ENCODE measurements at regions not wholly inside any gene's neighbourhood (a gene's known extent, or its start where the extent isn't known, plus 50 kb on each side); places are given as distances from the start of the nearest gene placed in this dataset.

DNA sequence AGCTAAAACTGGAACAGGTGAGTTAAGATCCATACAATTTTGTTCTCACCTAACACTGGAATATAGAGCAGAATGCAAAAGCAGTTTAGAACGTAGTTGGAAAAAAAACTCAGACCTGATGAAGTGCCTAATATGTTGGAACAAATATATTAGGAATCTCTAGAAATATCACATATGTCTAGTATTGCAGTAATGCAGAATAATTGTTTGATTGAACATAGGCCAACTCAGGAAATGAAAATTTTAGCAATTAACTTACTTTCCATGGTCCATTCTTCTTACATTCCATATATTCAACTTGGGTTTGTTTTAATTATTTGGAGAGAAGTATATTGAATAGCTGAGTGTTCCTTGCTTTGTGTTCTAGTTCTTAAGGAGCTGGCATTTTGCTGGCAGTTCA, 111.8 kb upstream of the ADAMTSL1 start:
- TF ChIP-seq, protein P1, sequence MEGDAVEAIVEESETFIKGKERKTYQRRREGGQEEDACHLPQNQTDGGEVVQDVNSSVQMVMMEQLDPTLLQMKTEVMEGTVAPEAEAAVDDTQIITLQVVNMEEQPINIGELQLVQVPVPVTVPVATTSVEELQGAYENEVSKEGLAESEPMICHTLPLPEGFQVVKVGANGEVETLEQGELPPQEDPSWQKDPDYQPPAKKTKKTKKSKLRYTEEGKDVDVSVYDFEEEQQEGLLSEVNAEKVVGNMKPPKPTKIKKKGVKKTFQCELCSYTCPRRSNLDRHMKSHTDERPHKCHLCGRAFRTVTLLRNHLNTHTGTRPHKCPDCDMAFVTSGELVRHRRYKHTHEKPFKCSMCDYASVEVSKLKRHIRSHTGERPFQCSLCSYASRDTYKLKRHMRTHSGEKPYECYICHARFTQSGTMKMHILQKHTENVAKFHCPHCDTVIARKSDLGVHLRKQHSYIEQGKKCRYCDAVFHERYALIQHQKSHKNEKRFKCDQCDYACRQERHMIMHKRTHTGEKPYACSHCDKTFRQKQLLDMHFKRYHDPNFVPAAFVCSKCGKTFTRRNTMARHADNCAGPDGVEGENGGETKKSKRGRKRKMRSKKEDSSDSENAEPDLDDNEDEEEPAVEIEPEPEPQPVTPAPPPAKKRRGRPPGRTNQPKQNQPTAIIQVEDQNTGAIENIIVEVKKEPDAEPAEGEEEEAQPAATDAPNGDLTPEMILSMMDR (IDR thresholded peaks at IDR 0.05; ENCODE audit: low read depth, low read length, missing control alignments), result no peak
- H3K36me3 ChIP-seq (replicated peaks), result no peaks in the 10 kb centered on the region
- H3K27me3 ChIP-seq (replicated peaks), result no peaks in the 10 kb centered on the region
- in situ Hi-C loops (cut with HindIII; ENCODE audit: low pct_ligation_motif_present, low sequenced_read_pairs), result no loop called here
- no peak for DNase-seq
- H3K27ac ChIP-seq, result no peak overlapping the region
- no peak overlapping the region for H3K4me3 ChIP-seq (ENCODE audit: low read depth, low read length)

DNA sequence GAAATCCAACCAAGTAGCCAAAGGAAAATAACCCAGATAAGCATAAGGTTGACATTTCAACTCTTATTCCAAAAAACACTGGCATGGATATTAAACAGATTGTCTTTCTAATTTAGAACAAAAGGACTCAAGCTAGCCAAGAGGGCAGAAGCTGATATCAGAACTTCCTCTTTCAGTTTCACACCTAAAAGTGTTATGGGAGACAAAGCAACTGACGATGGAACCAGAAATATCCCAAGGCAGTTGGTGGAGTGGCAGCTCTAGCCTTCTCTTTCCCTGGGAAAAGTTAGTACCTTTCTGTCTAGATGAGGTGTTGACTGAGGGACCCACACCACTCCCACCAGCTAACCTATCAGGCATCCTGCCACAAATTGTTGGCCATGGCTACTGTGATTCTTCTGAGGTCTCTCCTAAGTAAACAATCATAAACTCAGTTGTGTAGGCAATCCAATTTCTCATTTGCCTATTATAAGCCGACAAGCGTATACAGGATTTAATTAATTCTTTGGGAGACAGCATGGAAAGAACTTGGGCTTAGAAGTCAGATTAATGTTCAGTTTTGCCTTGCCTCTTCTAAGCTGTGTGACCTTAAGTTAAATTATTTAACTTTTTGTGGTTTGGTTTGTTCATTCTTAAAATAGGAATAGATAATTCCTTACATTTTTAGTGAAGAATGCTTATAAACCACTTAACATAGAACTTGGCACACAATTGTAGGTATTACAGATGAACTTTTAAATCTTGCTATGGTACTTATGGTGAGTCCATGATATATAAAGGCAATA, 110.9 kb upstream of the ADAMTSL1 start:
- in situ Hi-C loops (cut with HindIII; ENCODE audit: low pct_ligation_motif_present, low sequenced_read_pairs), result no loop called here
- H3K36me3 ChIP-seq (replicated peaks), result no peaks in the 10 kb centered on the region
- TF ChIP-seq, protein P1 (IDR thresholded peaks at IDR 0.05; ENCODE audit: low read depth, low read length, missing control alignments), result no peak
- H3K27ac ChIP-seq, result no peak overlapping the region
- no peak overlapping the region for H3K4me3 ChIP-seq (ENCODE audit: low read depth, low read length)
- H3K27me3 ChIP-seq (replicated peaks), result no peaks in the 10 kb centered on the region
- no peak for DNase-seq

DNA sequence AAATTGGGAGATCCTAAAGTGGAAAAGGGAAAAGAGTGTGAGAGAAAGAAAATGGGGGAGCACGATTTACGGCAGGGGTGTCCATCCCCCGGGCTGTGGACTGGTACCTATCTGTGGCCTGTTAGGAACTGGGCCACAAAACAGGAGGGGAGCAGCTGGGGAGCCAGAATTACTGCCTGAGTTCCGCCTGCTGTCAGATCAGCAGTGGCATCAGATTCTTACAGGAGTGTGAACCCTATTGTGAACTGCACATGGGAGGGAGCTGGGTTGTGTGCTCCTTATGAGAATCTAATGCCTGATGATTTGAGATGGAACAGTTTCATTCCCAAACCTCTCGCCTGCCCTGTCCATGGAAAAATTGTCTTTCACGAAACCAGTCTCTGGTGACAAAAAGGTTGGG, 108.3 kb upstream of the ADAMTSL1 start:
- Histone ChIP-seq H3K4me3 (ENCODE audit: low read depth, low read length) (no peak overlapping the region), H3K27me3 (replicated peaks) (no peaks in the 10 kb centered on the region), H3K36me3 (replicated peaks) (no peaks in the 10 kb centered on the region), H3K27ac (no peak overlapping the region)
- DNase-seq, result no peak
- TF ChIP-seq, protein P1 (IDR thresholded peaks at IDR 0.05; ENCODE audit: low read depth, low read length, missing control alignments), result no peak
- in situ Hi-C loops (cut with HindIII; ENCODE audit: low pct_ligation_motif_present, low sequenced_read_pairs), result no loop called here

DNA sequence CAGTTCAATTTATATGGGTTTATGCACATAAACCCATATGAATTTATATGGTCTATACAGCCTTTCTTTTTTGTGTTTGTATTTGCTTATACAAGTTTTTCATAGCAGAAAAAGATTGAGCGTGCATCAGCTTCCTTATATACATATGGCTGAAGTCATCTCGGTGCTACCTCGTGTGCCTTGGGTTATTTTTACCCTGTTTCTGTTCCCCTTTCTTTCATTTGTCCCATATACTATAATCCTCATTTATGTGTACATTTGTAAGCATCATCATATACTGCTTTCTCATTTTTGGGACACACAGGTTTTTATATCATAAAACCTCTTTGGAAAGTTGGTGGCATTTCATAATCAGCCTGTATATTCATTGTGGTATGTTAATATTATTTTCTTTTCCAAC, 107.8 kb upstream of the ADAMTSL1 start:
- TF ChIP-seq, protein P1 (IDR thresholded peaks at IDR 0.05; ENCODE audit: low read depth, low read length, missing control alignments), result no peak
- no peak for DNase-seq
- H3K4me3 ChIP-seq (ENCODE audit: low read depth, low read length), result no peak overlapping the region
- in situ Hi-C loops (cut with HindIII; ENCODE audit: low pct_ligation_motif_present, low sequenced_read_pairs), result no loop called here
- no peak overlapping the region for H3K27ac ChIP-seq
- H3K27me3 ChIP-seq (replicated peaks), result no peaks in the 10 kb centered on the region
- H3K36me3 ChIP-seq (replicated peaks), result no peaks in the 10 kb centered on the region

DNA sequence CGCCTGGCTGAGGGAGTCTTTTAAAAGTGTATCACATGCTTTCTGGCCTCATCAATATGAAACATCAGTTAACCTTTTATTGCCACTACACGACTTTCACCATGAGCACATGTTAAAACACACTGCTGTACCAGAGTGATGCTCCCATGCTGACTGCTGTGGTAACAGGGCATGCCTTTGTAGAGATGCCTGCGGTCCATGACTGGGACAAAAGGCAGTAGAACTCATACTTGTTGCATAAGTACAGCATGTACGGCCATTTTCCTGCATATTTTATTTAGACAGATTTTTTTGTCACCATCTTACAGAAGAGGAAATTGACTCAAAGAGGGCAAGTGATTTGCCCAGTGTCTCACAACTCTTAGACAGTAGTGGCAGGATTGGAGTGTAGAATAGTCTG, 105.7 kb upstream of the ADAMTSL1 start:
- in situ Hi-C loops (cut with HindIII; ENCODE audit: low pct_ligation_motif_present, low sequenced_read_pairs), result no loop called here
- Histone ChIP-seq H3K27ac (no peak overlapping the region), H3K4me3 (ENCODE audit: low read depth, low read length) (no peak overlapping the region), H3K27me3 (replicated peaks) (no peaks in the 10 kb centered on the region), H3K36me3 (replicated peaks) (no peaks in the 10 kb centered on the region)
- TF ChIP-seq, protein P1 (IDR thresholded peaks at IDR 0.05; ENCODE audit: low read depth, low read length, missing control alignments), result no peak
- no peak for DNase-seq

DNA sequence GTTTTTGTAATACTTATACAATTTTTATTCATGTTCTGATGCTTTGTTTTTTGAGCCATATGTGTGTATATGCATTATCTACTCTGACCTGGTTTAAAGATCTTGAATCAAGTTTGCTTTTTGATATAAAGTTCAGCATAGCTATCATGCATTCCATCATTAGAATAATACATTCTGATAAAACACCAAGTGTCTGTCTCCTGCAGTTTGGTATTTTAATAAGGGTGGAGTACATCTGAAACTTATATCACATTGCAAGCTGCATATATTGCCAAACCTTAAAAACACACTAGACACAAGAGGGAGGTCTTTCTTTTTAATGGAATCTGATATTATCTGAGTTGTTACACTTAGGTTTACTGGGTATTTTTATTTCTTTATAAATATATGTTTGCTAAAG, 102.8 kb upstream of the ADAMTSL1 start:
- Histone ChIP-seq H3K27me3 (replicated peaks) (no peaks in the 10 kb centered on the region), H3K36me3 (replicated peaks) (no peaks in the 10 kb centered on the region), H3K4me3 (ENCODE audit: low read depth, low read length) (no peak overlapping the region), H3K27ac (no peak overlapping the region)
- TF ChIP-seq, protein P1 (IDR thresholded peaks at IDR 0.05; ENCODE audit: low read depth, low read length, missing control alignments), result no peak
- no peak for DNase-seq
- in situ Hi-C loops (cut with HindIII; ENCODE audit: low pct_ligation_motif_present, low sequenced_read_pairs), result no loop called here
